Muscle of leg (tissue), 3 donors: ENCODE measurements at regions not wholly inside any gene's neighbourhood (a gene's known extent, or its start where the extent isn't known, plus 50 kb on each side); places are given as distances from the start of the nearest gene placed in this dataset.

ENCODE experiments used
- DNase-seq: peaks from one replicate; pipeline ENCODE4 v3.0.0; 2013
- H3K27ac ChIP-seq: one replicate; pipeline ENCODE4 v1.5.1; 2013; ENCODE audit warnings: mild to moderate bottlenecking, low read length, control low read depth
- H3K27me3 ChIP-seq: one replicate; pipeline ENCODE4 v1.6.1; 2013; ENCODE audit warnings: low read length; ENCODE audit not compliant: control insufficient read depth, insufficient read depth
- H3K36me3 ChIP-seq: one replicate; pipeline ENCODE4 v1.6.1; 2013; ENCODE audit warnings: low read length; ENCODE audit not compliant: control insufficient read depth, insufficient read depth
- H3K4me1 ChIP-seq: one replicate; pipeline ENCODE4 v1.6.1; 2013; ENCODE audit warnings: low read length; ENCODE audit not compliant: control insufficient read depth, insufficient read depth
- H3K4me3 ChIP-seq: one replicate; pipeline ENCODE4 v1.5.1; 2013; ENCODE audit warnings: low read length, control low read depth
- H3K9me3 ChIP-seq: replicated peaks from 2 replicates; pipeline ENCODE4 v1.6.1; 2013; ENCODE audit warnings: low read depth, low read length; ENCODE audit not compliant: control insufficient read depth
- WGBS: methylation state at CpG from one replicate; pipeline ENCODE4 v1.1.5; 2013; ENCODE audit warnings: missing lambda C conversion rate; ENCODE audit not compliant: insufficient coverage; 5-methylcytosine and 5-hydroxymethylcytosine counted together

DNA sequence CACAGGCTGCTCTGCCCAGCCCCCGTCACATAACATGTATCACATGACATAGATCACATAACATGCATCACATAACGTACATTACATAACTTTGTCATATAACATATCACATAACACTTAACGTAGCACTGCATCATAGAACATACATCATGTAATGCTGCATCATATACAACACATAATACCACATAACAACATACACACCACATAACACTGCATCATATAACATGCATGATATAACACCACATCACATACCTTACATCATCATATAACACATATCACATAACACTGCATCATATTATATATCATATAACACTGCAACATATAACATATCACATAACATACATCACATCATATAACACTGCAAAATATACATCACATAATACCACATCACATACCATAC is 83.8 kb downstream of the AXIN2 start:
- no peak for DNase-seq
- Histone ChIP-seq H3K36me3 (no peaks in the 10 kb centered on the region), H3K27me3 (no peaks in the 10 kb centered on the region), H3K4me3 (no peak overlapping the region), H3K4me1 (no peaks in the 10 kb centered on the region), H3K9me3 (no peaks in the 10 kb centered on the region), H3K27ac (no peak overlapping the region)
- WGBS = 90% methylated on average over 3 of the region's 3 CpGs

DNA sequence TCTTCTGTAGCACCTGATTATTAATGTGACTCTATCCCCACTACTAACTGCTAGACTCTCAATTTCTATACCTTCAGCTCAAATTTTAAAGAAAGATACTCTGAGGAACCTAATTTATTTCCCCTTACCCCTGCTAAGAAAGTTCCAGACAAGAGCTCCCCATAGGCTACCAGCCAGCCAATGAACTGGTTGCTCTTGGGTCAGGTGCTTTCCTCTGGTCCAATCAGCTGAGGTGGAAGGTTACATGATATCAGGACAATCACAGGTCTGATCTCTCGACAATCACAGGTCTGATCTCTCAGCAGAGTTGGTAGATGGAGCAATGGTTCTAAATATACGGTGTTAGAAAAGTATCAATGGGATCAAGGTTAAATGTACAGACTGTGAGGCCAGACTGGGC is 86.8 kb downstream of the AXIN2 start:
- DNase-seq = no peak
- no peak overlapping the region for H3K27ac ChIP-seq
- H3K27me3 ChIP-seq = peaks cover 15% of the 10 kb centered on the region
- no peaks in the 10 kb centered on the region for H3K9me3 ChIP-seq
- no peaks in the 10 kb centered on the region for H3K36me3 ChIP-seq
- WGBS = 100% methylated on average over 1 of the region's 2 CpGs
- no peaks in the 10 kb centered on the region for H3K4me1 ChIP-seq
- no peak overlapping the region for H3K4me3 ChIP-seq

DNA sequence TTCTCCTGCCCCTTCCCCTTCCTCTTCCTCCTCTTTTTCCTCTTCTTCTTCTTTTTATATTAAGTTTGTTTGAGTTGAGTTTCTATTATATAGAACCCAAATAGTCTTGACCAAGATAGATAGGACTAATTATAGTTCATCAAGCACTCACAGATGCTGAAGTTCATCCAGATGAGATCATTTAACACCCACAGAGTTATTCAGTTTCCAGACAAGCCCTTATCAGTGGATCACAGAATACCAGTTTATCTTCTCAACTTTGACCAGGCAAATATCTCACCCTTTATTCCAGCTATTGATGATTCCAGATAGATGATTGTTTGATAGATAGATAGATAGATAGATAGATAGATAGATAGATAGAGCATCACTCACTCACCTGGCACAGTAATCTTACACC is 87.5 kb downstream of the AXIN2 start:
- no peak overlapping the region for H3K27ac ChIP-seq
- H3K4me3 ChIP-seq = no peak overlapping the region
- no peaks in the 10 kb centered on the region for H3K9me3 ChIP-seq

DNA sequence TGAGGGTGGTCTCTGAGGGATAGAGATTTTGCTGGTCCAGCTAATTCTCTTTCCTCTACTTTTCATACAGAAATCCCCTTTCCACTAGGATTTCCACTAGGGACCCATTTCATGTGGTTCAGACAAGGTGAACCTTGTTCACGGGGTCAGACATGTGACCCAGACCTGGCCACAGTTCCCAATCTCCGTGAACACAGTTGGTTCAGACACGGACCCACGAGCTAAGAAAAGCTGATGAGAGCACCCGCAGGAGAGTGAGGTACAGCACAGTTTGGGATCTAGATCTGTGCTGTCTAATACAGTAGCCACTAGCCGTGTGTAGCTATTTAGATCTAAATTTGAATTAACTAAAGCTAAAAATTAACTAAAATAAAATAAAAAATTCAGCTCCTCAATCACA is 88.1 kb downstream of the AXIN2 start:
- Histone ChIP-seq H3K36me3 (no peaks in the 10 kb centered on the region), H3K27ac (no peak overlapping the region), H3K9me3 (no peaks in the 10 kb centered on the region), H3K27me3 (peaks cover 15% of the 10 kb centered on the region), H3K4me3 (no peak overlapping the region), H3K4me1 (no peaks in the 10 kb centered on the region)
- 86% methylated on average over 1 of the region's 6 CpGs for WGBS
- no peak for DNase-seq

More for the DNA sequence above, 87.5 kb downstream of the AXIN2 start:
- no peaks in the 10 kb centered on the region for H3K4me1 ChIP-seq
- peaks cover 15% of the 10 kb centered on the region for H3K27me3 ChIP-seq
- DNase-seq = no peak
- no peaks in the 10 kb centered on the region for H3K36me3 ChIP-seq

DNA sequence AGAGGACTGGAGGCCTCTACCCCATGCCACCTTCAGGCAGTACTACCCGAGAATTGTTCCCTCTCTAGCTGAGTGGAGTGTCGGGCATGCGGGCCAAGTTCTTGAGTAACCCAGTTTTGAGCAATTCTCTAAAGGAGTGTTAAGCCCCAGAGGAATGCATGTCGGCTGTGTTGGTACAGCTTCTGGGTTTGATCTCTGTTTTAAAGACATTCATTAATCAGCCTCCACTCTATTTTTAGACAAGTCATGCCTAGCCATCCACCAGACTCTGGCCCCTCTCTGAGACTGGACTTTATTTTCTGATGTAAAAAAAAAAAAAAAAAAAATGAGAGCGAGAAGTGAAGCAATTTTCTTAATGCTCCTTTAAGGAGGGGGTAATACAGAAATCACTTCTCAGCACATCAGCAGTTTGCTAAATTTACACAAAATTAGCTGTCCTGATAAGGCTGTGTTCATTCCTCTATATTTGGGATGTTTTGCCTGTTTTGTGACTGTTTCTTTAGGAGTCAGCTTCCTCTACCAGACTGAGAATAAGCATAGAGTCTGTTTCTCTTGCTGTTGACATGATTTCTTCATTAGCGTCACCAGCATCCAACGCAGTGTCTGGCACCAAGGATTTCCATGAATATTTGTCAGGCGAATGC is 88.7 kb downstream of the AXIN2 start:
- WGBS = 62% methylated on average over 3 of the region's 8 CpGs
- Histone ChIP-seq H3K4me3 (no peak overlapping the region), H3K27ac (no peak overlapping the region), H3K9me3 (no peaks in the 10 kb centered on the region), H3K36me3 (no peaks in the 10 kb centered on the region), H3K27me3 (peaks cover 15% of the 10 kb centered on the region), H3K4me1 (no peaks in the 10 kb centered on the region)
- DNase-seq = no peak

DNA sequence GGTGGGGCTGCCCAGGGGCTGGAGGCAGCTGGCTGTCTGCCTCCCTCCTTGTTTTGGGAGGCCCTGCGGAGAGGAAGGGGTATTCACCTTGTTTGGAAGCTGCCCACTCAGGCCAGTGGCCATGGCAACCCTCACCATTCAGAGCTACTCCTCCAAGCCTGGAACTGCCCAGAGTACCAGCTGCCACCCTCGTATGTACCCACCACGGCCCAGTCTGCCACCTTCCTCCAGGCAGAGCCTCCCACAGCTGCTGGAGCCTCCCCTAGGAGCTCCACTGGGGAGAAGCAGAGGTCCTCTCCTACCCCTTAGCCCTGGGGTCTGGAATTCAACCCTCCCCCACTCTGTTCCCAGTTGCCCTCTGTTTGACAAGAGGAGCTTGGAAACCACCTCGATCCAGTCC is 90.7 kb downstream of the AXIN2 start:
- Histone ChIP-seq H3K36me3 (no peaks in the 10 kb centered on the region), H3K27ac (no peak overlapping the region), H3K4me3 (no peak overlapping the region), H3K4me1 (no peaks in the 10 kb centered on the region), H3K27me3 (peaks cover 15% of the 10 kb centered on the region), H3K9me3 (no peaks in the 10 kb centered on the region)
- 67% methylated on average over 2 of the region's 4 CpGs for WGBS
- no peak for DNase-seq

DNA sequence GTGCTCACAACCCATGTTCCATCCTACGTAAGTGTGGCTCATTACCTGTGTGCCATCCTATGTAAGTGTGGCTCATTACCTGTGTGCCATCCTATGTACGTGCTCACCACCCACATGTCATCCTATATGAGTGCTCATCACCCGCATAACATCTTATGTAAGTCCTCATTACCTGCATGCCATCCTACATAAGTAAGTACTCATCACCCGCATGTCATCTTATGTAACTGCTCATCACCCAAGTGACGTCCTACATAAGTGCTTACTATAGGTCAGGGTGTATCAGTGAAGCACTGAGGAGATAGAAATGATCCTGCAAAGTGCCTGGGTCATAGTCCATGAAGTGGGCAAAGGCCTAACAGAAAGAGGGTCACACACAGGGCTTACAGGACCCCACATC is 93.1 kb downstream of the AXIN2 start:
- DNase-seq = no peak
- no peaks in the 10 kb centered on the region for H3K4me1 ChIP-seq
- H3K9me3 ChIP-seq = no peaks in the 10 kb centered on the region
- peaks cover 15% of the 10 kb centered on the region for H3K27me3 ChIP-seq
- H3K36me3 ChIP-seq = no peaks in the 10 kb centered on the region
- no peak overlapping the region for H3K27ac ChIP-seq
- WGBS = 95% methylated on average over 3 of the region's 5 CpGs
- no peak overlapping the region for H3K4me3 ChIP-seq

DNA sequence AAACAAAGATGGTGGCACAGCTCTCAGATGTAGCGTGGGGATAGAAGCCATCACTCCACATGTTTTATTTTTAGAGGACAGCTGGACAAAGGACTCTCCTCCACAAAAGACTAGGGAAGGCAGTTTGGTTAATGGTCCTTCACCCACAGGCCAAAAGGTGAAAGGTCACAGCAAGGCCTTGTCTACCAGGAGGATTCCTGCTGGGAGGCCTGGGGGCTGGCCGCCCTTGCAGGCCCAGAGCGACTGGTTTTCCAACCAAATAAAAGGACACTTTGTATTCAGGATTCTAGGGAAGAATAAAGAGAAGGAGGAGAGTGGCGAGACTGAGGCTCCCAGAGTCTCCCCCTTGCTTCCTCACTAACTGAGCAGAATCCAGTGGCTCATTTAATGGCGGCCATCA is 94.3 kb downstream of the AXIN2 start:
- DNase-seq = no peak
- WGBS = 72% methylated on average over 2 of the region's 5 CpGs

DNA sequence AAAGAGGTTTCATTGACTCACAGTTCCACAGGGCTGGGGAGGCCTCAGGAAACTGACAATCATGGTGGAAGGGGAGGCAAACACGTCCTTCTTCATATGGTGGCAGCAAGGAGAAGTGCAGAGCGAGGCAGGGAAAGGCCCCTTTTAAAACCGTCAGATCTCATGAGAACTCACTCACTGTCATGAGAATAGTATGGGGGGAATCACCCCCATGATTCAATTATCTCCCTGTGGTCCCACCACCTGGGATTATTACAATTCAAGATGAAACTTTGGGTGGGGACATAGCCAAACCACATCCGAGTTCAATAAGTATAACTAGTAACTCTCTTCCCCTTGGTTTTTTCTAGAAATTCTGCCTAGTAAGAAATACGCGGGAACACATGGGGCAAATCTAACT is 94.9 kb downstream of the AXIN2 start:
- Histone ChIP-seq H3K4me3 (no peak overlapping the region), H3K36me3 (no peaks in the 10 kb centered on the region), H3K9me3 (no peaks in the 10 kb centered on the region), H3K27me3 (peaks cover 9% of the 10 kb centered on the region), H3K27ac (no peak overlapping the region), H3K4me1 (no peaks in the 10 kb centered on the region)
- WGBS = 80% methylated on average over 1 of the region's 6 CpGs
- no peak for DNase-seq

More for the DNA sequence above, 94.3 kb downstream of the AXIN2 start:
- no peaks in the 10 kb centered on the region for H3K9me3 ChIP-seq
- H3K4me1 ChIP-seq = no peaks in the 10 kb centered on the region
- no peak overlapping the region for H3K4me3 ChIP-seq
- no peak overlapping the region for H3K27ac ChIP-seq
- H3K36me3 ChIP-seq = no peaks in the 10 kb centered on the region
- peaks cover 11% of the 10 kb centered on the region for H3K27me3 ChIP-seq

DNA sequence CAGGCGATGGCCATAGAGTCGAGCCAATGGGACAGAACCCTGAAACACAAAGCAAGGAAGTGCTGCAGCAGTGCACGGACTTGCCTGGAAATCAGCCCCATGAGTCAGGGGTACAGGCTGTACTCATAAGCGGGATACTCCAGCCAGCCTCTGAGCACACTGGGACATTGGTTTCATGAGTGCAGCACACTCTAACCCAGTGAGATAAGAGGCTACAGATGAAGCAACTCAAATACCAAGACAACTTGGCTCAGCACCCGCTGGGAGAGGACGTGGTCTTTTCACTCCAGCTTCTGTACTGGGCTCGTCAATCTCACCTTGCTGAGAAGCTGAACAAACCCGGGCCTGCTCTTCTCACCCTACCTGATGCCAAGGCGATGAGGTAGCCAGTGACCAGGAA is 98.2 kb downstream of the AXIN2 start:
- Histone ChIP-seq H3K9me3 (no peaks in the 10 kb centered on the region), H3K4me3 (no peak overlapping the region), H3K4me1 (peaks cover 4% of the 10 kb centered on the region), H3K27me3 (peaks cover 15% of the 10 kb centered on the region), H3K27ac (no peak overlapping the region), H3K36me3 (no peaks in the 10 kb centered on the region)
- 69% methylated on average over 7 of the region's 9 CpGs for WGBS
- DNase-seq = no peak
